HFF-Myc (cell line): ENCODE measurements at regions not wholly inside any gene's neighbourhood (a gene's known extent, or its start where the extent isn't known, plus 50 kb on each side); places are given as distances from the start of the nearest gene placed in this dataset.

Source experiments
- DNase-seq: peaks from one replicate; pipeline ENCODE4 v3.0.0-alpha.2; 2011; ENCODE audit warnings: low read depth; ENCODE audit errors: extremely low read depth
- H3K4me3 ChIP-seq: replicated peaks from 2 replicates; pipeline ENCODE4 v1.5.1; 2011; ENCODE audit warnings: low read depth, mild to moderate bottlenecking, control low read depth, low read length
- TF ChIP-seq, protein P1 (sequence below): IDR thresholded peaks from 2 replicates; pipeline ENCODE4 v1.5.1; 2012; ENCODE audit warnings: mild to moderate bottlenecking, low read depth, low read length, control low read depth; ENCODE audit errors: missing control alignments

DNA sequence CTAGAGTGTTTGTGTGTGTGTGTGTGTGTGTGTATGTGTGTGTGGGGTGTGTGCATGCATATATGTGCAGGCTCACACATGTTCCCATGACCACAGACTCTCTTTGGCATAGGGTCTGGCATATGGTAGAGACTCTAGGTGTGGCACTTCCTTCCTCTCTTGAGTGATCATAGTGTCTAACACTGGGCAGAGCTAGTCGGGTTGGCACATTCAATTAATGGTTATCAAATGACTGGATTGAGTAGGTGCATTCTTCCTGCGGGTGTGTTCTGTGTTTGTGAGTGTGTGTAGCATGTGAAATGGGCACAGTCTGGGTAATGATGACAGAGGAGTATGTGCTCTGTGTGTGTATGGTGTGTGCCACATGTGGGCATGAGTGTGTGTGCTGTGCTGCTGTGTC is 106.5 kb downstream of the EFNB1 start:
- TF ChIP-seq, protein P1, sequence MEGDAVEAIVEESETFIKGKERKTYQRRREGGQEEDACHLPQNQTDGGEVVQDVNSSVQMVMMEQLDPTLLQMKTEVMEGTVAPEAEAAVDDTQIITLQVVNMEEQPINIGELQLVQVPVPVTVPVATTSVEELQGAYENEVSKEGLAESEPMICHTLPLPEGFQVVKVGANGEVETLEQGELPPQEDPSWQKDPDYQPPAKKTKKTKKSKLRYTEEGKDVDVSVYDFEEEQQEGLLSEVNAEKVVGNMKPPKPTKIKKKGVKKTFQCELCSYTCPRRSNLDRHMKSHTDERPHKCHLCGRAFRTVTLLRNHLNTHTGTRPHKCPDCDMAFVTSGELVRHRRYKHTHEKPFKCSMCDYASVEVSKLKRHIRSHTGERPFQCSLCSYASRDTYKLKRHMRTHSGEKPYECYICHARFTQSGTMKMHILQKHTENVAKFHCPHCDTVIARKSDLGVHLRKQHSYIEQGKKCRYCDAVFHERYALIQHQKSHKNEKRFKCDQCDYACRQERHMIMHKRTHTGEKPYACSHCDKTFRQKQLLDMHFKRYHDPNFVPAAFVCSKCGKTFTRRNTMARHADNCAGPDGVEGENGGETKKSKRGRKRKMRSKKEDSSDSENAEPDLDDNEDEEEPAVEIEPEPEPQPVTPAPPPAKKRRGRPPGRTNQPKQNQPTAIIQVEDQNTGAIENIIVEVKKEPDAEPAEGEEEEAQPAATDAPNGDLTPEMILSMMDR, result no peak
- DNase-seq, result no peak
- H3K4me3 ChIP-seq, result no peak overlapping the region

DNA sequence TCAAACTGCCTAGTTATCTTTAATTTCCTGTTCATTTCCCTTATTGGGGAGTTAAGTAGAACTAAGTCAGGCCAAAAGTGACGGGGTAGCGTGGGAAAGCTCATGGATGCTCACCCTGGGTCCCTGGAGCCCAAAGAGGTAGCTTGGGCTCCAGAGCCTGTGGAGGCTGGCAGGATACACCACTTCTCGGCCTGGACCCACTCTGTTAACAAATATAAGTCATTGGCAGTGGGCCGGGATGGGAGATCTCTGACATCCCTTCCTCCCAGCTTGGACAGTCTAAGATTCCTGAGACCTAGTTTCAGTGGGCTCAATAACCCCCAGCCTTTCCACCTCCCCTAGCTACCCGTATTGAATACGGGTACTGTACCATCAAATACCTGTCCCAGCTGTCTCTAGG is 106.1 kb downstream of the EFNB1 start:
- no peak for DNase-seq
- H3K4me3 ChIP-seq, result no peak overlapping the region
- TF ChIP-seq, protein P1, result no peak

DNA sequence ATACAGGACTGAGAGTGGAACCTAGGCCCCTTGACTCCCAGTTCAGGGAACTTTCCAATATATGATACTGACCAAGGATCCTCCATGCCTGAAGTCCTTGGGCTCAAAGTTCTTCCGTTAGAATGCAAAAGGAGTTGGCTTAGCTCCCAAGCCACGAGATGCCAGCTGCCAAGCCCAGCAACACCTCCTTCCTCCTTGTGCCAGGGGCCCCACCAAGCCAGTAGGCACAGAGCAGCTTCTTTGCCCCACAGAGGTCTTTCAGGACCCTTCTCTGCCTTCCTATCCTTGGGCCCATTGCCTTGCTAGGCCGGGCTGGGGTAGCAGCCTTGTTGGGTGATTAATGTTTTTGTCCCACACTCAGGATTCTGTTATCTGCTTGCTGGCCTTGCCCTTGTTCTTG is 105.6 kb downstream of the EFNB1 start:
- H3K4me3 ChIP-seq, result no peak overlapping the region
- DNase-seq, result no peak
- TF ChIP-seq, protein P1, result no peak

DNA sequence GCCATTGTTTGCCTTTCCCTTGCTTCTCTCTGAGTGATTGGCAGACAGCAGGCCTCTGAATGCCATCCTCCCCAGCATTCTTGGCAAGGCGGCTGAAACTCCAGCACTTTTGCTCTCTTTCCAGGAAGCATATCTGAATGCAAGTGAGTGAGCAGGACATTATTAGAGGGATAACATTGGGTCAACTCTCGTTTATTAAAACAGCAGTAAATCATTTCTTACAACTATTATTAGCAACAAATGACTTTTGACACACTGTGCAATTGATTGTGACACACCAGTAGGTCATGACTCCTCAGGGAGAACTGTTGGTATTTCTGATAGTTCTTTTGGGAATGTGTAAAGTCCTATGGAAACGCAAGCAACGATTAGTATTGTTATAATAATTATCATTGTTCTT is 103.8 kb downstream of the EFNB1 start:
- no peak overlapping the region for H3K4me3 ChIP-seq
- no peak for DNase-seq
- TF ChIP-seq, protein P1, result no peak

DNA sequence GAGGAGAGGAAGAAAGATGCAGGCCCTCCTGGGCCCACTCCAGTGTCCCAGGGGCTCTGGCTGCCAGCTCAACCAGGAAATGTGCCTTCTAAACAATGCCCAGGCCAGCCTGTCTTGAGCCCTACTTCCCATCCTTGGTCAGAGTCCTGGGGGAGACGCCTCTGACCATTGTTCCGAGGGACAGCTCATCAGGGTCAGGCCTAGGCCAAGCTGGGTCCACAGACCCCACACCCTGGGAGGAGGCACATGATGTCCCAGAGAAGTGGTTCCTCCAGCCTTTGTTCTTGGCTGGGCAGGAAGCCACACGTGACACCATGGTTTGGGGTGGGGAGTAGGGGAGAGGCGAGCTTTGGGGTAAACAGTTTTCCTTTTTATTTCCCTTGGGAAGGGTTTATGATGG is 102.5 kb downstream of the EFNB1 start:
- H3K4me3 ChIP-seq, result no peak overlapping the region
- TF ChIP-seq, protein P1, result no peak
- no peak for DNase-seq

DNA sequence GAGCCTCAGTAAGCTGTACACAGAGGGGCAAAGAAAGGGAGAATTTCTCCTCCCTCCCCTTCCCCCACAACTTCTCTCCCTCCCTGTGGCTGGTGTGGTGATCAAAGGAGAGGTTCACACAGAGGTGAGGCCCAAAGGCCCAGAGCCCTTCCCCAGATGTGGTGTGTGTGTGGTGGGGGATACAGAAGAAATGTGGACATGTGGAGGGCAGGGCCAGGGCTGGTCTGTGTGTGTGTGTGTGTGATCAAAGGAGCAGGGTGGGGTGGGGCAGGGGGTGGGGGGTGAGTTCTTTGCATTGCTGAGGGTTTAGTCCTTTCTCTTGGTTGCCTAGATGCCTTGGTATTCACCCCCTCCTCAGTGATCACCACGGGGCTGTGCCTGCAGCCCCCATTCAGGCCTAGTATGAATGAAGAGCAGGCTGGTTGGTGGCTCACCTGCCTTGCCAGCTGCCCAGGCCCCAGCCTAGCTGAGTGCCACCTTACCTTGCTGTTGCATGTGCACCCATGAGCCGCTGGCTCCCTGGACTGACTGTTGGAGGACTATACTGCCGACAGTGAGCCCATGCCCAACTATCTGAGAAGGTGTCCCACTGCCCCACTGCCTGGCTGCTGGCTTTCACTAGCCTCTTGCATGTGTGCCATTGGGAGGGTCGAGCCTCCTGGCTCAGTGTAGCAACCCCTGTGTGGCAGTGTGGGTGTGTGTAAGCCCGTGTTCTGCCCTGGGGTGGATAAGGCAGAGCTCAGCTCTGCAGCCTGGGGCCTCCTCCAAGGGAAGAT is 101.9 kb downstream of the EFNB1 start:
- H3K4me3 ChIP-seq, result no peak overlapping the region
- DNase-seq, result no peak
- TF ChIP-seq, protein P1, result no peak
